ENCODE measurements at regions not wholly inside any gene's neighbourhood (a gene's known extent, or its start where the extent isn't known, plus 50 kb on each side); places are given as distances from the start of the nearest gene placed in this dataset.

DNA sequence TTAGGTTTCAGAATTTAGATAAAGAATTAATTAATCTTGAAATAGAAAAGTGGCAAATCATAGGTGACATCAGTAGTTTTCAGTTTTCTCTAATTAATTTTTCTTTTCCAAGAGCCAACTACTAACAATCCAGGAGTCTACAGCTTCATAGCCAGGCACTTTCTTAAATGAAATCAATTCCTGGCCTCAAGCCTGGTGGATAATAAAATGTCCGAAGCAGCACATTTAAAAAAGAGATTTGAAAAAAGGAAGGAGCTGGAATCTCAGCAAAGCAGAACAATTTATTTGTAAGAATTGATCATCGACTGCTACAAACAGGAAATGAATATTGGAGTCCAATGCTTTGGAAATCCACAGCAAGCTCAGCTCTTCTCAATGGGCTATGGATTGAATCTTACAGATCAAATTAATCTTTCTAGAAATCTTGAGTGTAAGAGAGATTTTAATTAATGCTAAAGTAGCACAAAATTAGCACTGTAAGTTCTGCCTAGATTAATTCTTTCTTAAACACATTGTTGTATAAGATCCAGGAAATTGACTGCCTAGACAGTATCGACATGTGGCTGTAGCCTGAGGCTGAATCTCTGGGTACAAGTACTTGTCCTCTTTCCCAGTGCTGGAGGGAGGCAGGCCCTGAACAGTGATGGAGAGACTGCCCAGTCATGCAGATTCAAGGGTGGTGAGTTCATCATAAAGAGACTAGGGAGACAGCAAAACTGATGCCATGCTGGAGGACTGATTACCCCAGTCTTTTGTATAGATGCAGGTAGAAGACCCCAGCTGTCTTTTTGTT, 167.8 kb upstream of the POU2AF2 start:
- Mint-ChIP-seq H3K4me3 (no peak overlapping the region), H3K27me3 (peaks cover 24% of the 10 kb centered on the region), H3K4me1 (no peaks in the 10 kb centered on the region), H3K9me3 (no peaks in the 10 kb centered on the region), H3K36me3 (ENCODE audit: insufficient read depth) (no peaks in the 10 kb centered on the region), H3K27ac (ENCODE audit: low read depth) (no peak overlapping the region)
- ATAC-seq (replicated peaks; ENCODE audit: extremely low read depth, poor library complexity, severe bottlenecking) (no peak), DNase-seq (ENCODE audit: low spot score in 2 of 2) (no peak)

DNA sequence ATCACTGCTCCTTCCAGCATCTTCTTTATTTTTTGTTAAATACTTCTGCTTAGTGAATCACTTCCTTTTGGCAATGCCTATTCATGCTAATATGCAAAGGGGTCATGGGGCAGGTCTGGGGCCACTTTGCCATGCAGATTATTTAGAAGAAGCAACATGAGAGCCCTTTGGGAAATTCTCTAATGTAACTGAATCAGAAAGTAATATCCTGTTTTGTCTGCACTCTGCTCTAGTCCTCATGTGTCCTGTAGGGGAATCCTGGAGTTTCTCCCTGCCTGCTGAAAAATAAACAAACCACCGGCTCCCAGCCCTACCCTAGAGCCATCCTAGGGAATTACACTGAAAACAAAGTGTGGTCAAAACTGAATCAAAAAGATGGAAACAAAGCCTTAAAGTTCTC, 176.5 kb upstream of the POU2AF2 start:
- no peaks in the 10 kb centered on the region for H3K9me3 Mint-ChIP-seq
- peaks cover 9% of the 10 kb centered on the region for H3K27me3 Mint-ChIP-seq
- ATAC-seq (replicated peaks; ENCODE audit: extremely low read depth, poor library complexity, severe bottlenecking) (no peak), DNase-seq (ENCODE audit: low spot score in 2 of 2) (no peak)
- no peaks in the 10 kb centered on the region for H3K4me1 Mint-ChIP-seq
- H3K4me3 Mint-ChIP-seq = no peak overlapping the region
- no peaks in the 10 kb centered on the region for H3K36me3 Mint-ChIP-seq (ENCODE audit: insufficient read depth)
- H3K27ac Mint-ChIP-seq (ENCODE audit: low read depth) = no peak overlapping the region

DNA sequence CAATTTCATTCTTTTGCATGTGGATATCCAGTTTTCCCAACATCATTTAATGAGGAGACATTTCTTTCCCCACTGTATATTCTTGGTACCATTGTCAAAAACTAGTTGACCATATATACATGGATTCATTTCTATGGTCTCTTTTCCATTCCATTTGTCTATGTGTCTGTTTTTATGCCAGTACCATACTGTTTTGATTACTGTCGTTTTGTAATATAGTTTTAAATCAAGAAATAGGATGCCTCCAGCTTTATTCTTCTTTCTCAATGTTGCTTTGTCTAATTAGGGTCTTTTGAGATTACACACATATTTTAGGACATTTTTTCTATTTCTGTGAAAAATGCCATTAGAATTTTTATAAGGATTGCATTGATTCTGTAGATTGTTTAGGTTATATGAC, 177.5 kb upstream of the POU2AF2 start:
- H3K36me3 Mint-ChIP-seq (ENCODE audit: insufficient read depth) = no peaks in the 10 kb centered on the region
- DNase-seq (ENCODE audit: low spot score in 2 of 2) (no peak), ATAC-seq (replicated peaks; ENCODE audit: extremely low read depth, poor library complexity, severe bottlenecking) (no peak)
- peaks cover 9% of the 10 kb centered on the region for H3K27me3 Mint-ChIP-seq
- no peaks in the 10 kb centered on the region for H3K4me1 Mint-ChIP-seq
- no peaks in the 10 kb centered on the region for H3K9me3 Mint-ChIP-seq
- no peak overlapping the region for H3K27ac Mint-ChIP-seq (ENCODE audit: low read depth)
- H3K4me3 Mint-ChIP-seq = no peak overlapping the region

DNA sequence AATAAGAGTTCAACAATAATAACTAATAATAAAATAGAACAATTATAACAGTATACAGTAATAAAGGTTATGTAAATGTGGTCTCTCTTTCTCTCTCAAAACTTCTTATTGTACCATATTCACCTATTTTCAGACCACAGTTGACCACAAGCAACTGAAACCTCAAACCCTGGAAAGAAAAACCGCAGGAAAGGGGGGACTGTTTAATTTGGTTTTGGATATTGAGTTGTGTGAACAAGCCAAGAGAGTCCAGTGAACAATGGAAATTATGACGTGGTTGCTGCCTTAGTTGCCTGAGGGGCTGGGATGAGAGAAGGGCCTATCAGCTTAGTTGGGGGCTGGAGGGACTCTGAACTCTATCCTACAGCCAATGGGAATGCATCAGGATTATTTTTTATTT, 178.7 kb upstream of the POU2AF2 start:
- Mint-ChIP-seq H3K4me1 (no peaks in the 10 kb centered on the region), H3K27me3 (peaks cover 9% of the 10 kb centered on the region), H3K27ac (ENCODE audit: low read depth) (no peak overlapping the region), H3K9me3 (no peaks in the 10 kb centered on the region), H3K4me3 (no peak overlapping the region), H3K36me3 (ENCODE audit: insufficient read depth) (no peaks in the 10 kb centered on the region)
- DNase-seq (ENCODE audit: low spot score in 2 of 2) (no peak), ATAC-seq (replicated peaks; ENCODE audit: extremely low read depth, poor library complexity, severe bottlenecking) (no peak)

DNA sequence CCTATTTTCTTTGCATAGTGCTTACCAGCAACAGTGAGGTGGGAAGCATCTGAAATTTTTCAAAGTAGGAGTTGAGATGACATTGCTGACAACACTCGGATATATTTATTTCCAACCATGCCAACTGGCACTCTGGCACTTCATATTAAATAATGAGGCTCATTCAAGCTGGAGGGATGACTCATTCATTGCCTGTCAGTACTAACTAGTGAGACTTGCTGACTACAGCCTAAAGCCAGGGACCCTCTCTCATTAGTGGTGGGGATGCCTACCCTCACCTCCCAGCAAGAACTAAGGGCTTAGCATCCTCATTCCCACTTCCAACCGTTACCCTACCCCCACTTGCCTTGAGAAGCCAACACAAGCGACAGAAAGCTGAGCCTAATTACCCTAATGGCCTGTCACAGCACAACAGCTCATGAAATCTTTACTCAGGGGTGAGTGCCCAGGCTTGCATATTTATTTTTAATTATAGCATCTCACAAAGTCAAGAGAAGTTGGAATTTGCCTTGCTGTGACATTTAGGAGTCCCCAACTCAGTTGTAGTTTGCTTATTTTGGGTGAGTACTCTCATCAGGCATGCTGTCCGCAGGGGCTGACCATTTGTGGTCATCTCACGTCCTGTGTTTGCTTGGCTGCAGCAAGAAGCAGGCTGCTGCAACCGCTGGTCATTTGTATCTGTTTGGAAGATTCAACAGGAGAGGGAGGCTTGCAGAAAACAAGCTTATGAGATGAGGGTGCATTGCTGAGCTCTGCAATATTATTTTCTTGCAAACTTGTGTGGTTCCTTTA, 181.6 kb upstream of the POU2AF2 start:
- DNase-seq (ENCODE audit: low spot score in 2 of 2) (no peak), ATAC-seq (replicated peaks; ENCODE audit: extremely low read depth, poor library complexity, severe bottlenecking) (no peak)
- H3K27me3 Mint-ChIP-seq = peaks cover 22% of the 10 kb centered on the region
- no peaks in the 10 kb centered on the region for H3K4me1 Mint-ChIP-seq
- no peaks in the 10 kb centered on the region for H3K9me3 Mint-ChIP-seq
- no peak overlapping the region for H3K4me3 Mint-ChIP-seq
- no peaks in the 10 kb centered on the region for H3K36me3 Mint-ChIP-seq (ENCODE audit: insufficient read depth)
- no peak overlapping the region for H3K27ac Mint-ChIP-seq (ENCODE audit: low read depth)

DNA sequence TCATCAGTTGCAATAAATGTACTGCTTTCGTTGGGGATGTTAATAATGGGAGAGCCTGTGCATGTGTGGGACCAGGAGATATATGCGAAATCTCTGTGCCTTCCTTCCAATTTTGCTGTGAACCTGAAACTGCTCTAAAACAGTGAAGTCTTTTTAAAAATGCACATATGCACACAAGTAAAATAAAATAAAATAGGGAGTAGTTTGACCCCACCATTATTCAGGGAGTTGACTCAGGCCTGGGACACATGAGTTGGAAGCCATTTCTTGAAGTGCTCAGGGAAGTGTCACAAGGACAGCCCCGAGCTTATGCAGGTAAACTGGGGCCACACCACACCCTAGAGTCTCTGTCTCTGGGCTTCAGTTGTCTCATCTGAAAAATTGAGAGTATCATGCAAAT, 183.1 kb upstream of the POU2AF2 start:
- Mint-ChIP-seq H3K9me3 (no peaks in the 10 kb centered on the region), H3K36me3 (ENCODE audit: insufficient read depth) (no peaks in the 10 kb centered on the region), H3K27ac (ENCODE audit: low read depth) (no peak overlapping the region), H3K4me3 (no peak overlapping the region), H3K4me1 (no peaks in the 10 kb centered on the region), H3K27me3 (peaks cover 22% of the 10 kb centered on the region)
- no peak for DNase-seq (ENCODE audit: low spot score in 2 of 2)
- no peak for ATAC-seq (replicated peaks; ENCODE audit: extremely low read depth, poor library complexity, severe bottlenecking)

DNA sequence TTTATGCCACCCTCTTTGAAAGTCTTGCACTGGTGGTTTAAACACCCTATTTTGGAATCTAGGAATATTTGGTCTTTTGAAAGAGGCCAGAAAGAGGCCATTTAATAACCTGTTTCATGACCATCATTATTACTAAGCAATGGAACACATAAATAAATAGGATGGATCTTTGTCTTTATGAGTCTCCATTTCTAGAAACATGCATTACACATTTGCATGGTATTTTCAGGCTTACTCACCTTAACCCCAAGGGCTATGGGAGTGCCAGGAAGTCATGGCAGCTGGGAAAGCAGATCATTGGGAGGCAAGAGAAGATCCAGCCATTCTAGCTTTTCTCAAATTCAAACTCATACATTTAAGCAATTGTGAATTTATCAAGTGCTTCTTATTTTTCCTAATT, 185.8 kb upstream of the POU2AF2 start:
- H3K9me3 Mint-ChIP-seq = no peaks in the 10 kb centered on the region
- H3K36me3 Mint-ChIP-seq (ENCODE audit: insufficient read depth) = no peaks in the 10 kb centered on the region
- no peak for DNase-seq (ENCODE audit: low spot score in 2 of 2)
- ATAC-seq (replicated peaks; ENCODE audit: extremely low read depth, poor library complexity, severe bottlenecking) = no peak
- H3K27ac Mint-ChIP-seq (ENCODE audit: low read depth) = no peak overlapping the region
- no peaks in the 10 kb centered on the region for H3K4me1 Mint-ChIP-seq
- H3K27me3 Mint-ChIP-seq = peaks cover 13% of the 10 kb centered on the region
- no peak overlapping the region for H3K4me3 Mint-ChIP-seq

DNA sequence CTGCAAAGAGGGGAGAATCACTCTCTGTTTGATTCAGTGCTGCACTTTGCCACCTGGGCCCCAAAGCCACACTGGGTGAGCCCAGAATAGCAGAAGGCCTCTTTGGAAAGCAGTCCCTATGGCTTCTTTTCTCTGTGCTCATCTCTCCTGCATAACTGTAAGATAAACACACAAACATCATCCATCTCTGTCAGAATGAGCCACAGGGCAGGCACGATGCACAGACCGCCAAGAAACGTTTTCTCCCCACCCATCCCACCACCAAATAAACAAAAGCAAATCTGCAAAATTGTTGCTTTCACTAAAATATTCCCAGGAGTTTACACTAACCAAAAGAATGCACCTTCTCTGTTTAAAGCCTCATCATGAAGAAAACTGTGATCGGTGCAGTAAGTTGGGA, 196.4 kb upstream of the POU2AF2 start:
- Mint-ChIP-seq H3K9me3 (no peaks in the 10 kb centered on the region), H3K4me3 (no peak overlapping the region), H3K27me3 (peaks cover 24% of the 10 kb centered on the region), H3K36me3 (ENCODE audit: insufficient read depth) (peaks cover 1% of the 10 kb centered on the region), H3K4me1 (no peaks in the 10 kb centered on the region), H3K27ac (ENCODE audit: low read depth) (no peak overlapping the region)
- no peak for DNase-seq (ENCODE audit: low spot score in 2 of 2)
- no peak for ATAC-seq (replicated peaks; ENCODE audit: extremely low read depth, poor library complexity, severe bottlenecking)

DNA sequence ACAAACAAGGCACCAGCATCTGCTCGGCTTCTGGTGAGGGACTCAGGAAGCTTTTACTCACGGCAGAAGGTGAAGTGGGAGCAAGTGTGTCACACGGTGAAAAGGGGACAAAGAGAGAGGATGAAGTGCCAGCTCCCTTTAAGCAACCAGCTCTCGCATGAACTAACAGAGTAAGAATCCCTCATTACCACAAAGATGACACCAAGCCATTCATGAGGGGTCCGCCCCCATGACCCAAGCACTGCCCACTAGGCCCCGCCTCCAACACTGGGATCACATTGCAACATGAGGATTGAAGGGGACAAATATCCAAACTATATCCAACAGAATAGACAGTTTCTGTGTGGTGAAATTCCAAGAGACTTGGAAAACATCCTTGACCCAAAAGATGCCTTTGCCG, 198.2 kb upstream of the POU2AF2 start:
- H3K4me3 Mint-ChIP-seq = no peak overlapping the region

DNA sequence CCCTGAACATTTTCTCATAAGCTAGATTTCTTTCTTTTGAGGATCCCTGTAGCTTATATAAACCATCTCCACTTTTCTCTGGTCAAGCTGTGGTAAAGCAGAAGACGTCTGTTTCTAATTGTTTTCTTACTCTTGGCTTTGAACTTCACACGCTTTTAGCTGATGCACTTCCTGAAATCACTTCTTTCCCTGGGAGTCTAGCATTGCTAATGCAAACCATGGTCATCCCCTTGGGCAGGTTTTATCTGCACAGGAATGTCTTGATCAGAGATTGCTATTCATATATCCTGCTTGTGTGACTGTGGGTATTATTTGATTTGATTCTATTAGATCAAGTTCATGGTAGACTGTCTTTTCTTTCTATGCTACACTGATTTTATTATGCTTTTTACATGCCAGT, 199.2 kb upstream of the POU2AF2 start:
- H3K27me3 Mint-ChIP-seq = peaks cover 24% of the 10 kb centered on the region
- no peak overlapping the region for H3K27ac Mint-ChIP-seq (ENCODE audit: low read depth)
- peaks cover 1% of the 10 kb centered on the region for H3K36me3 Mint-ChIP-seq (ENCODE audit: insufficient read depth)
- ATAC-seq (replicated peaks; ENCODE audit: extremely low read depth, poor library complexity, severe bottlenecking) (no peak), DNase-seq (ENCODE audit: low spot score in 2 of 2) (no peak)
- no peaks in the 10 kb centered on the region for H3K4me1 Mint-ChIP-seq
- H3K4me3 Mint-ChIP-seq = no peak overlapping the region
- H3K9me3 Mint-ChIP-seq = no peaks in the 10 kb centered on the region

More for the DNA sequence above, 198.2 kb upstream of the POU2AF2 start:
- ATAC-seq (replicated peaks; ENCODE audit: extremely low read depth, poor library complexity, severe bottlenecking) (no peak), DNase-seq (ENCODE audit: low spot score in 2 of 2) (no peak)
- Mint-ChIP-seq H3K36me3 (ENCODE audit: insufficient read depth) (peaks cover 1% of the 10 kb centered on the region), H3K27ac (ENCODE audit: low read depth) (no peak overlapping the region), H3K4me1 (no peaks in the 10 kb centered on the region), H3K27me3 (peaks cover 24% of the 10 kb centered on the region), H3K9me3 (no peaks in the 10 kb centered on the region)

DNA sequence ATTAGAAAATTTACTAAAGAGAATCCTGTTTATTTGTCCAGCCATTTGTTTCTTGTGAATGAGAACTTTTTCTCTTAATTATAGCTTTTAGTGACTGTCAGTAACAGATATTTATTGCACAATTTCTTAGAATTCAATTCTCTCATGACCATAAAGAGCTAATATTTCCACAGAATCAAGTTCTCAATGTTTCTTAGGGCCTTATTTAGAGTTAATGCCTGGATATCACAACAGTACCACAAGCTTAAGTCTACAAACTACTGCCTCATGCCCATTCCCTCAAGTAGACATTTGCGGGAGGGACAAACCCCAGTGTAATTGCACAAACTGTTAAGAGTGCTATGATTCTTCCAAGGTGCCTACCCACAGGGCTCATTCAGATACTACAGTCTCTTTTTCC, 199.7 kb upstream of the POU2AF2 start:
- H3K36me3 Mint-ChIP-seq (ENCODE audit: insufficient read depth) = peaks cover 1% of the 10 kb centered on the region
- no peak overlapping the region for H3K4me3 Mint-ChIP-seq
- H3K4me1 Mint-ChIP-seq = no peaks in the 10 kb centered on the region
- H3K27me3 Mint-ChIP-seq = peaks cover 24% of the 10 kb centered on the region
- ATAC-seq (replicated peaks; ENCODE audit: extremely low read depth, poor library complexity, severe bottlenecking) (no peak), DNase-seq (ENCODE audit: low spot score in 2 of 2) (no peak)
- no peaks in the 10 kb centered on the region for H3K9me3 Mint-ChIP-seq
- H3K27ac Mint-ChIP-seq (ENCODE audit: low read depth) = no peak overlapping the region

DNA sequence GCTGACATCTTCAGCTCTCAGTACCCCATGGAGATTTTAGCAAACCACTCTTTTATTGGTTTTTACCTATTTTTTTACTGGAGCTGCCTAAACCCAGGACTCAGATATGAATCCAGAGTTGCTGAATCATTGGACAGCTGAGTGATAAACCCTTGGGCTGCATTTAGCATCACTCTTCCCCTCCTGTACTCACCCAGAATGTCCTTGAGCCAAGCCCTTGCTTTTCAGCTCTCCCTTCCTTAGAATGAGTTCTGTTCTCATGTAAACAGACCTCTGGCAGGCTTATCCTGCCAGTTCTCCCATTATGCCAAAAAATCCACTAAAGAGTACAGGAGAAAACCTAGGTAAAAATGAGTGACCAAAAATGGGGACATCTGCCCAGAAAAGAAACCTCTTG, 200.1 kb upstream of the POU2AF2 start:
- Mint-ChIP-seq H3K4me3 (no peak overlapping the region), H3K27me3 (peaks cover 24% of the 10 kb centered on the region), H3K9me3 (no peaks in the 10 kb centered on the region), H3K36me3 (ENCODE audit: insufficient read depth) (peaks cover 1% of the 10 kb centered on the region), H3K4me1 (no peaks in the 10 kb centered on the region), H3K27ac (ENCODE audit: low read depth) (no peak overlapping the region)
- DNase-seq (ENCODE audit: low spot score in 2 of 2) = no peak
- ATAC-seq (replicated peaks; ENCODE audit: extremely low read depth, poor library complexity, severe bottlenecking) = no peak

DNA sequence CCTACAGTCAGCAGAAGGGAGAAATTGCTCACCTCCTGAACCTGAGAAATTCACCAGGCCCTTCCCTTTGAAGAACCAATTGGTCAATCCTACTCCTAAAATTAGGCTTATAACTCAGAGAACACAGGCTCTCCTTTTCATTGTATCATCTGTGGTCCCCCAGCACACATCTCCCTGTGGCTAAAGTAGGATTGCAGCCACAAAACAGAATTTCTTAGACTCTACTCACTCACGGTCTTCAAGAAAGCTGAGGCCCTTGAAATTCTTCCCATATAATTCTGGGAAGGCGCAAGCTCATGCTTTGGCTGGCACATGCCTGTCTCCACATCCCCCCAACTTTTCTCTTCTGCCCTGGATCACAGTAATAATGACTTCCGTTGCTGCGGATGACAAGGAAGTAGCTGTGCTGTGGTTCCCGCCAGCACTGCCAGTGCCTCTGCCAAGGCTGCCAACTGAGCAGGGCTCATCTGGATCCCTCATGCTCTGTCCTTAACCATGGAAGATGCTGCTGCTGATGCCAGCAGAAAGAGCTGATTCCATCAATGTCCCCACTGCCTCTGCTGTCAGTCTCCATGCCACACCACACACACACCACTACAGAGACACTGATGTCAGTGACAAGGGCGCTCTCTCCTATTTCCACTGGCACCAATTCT, 200.6 kb upstream of the POU2AF2 start:
- peaks cover 24% of the 10 kb centered on the region for H3K27me3 Mint-ChIP-seq
- H3K4me1 Mint-ChIP-seq = no peaks in the 10 kb centered on the region
- DNase-seq (ENCODE audit: low spot score in 2 of 2) (no peak), ATAC-seq (replicated peaks; ENCODE audit: extremely low read depth, poor library complexity, severe bottlenecking) (no peak)
- H3K9me3 Mint-ChIP-seq = no peaks in the 10 kb centered on the region
- H3K36me3 Mint-ChIP-seq (ENCODE audit: insufficient read depth) = no peaks in the 10 kb centered on the region
- no peak overlapping the region for H3K4me3 Mint-ChIP-seq
- H3K27ac Mint-ChIP-seq (ENCODE audit: low read depth) = no peak overlapping the region
